Esophagus muscularis mucosa (tissue), 4 donors: ENCODE measurements at regions not wholly inside any gene's neighbourhood (a gene's known extent, or its start where the extent isn't known, plus 50 kb on each side); places are given as distances from the start of the nearest gene placed in this dataset.

Source experiments
- CTCF ChIP-seq, 3 experiments: fragments of 200-600 bp in 2 of 3; fragments of 450-650 bp in 1 of 3; sonication (generic) in 2 of 3; IDR thresholded peaks; one replicate each; pipeline ENCODE4 v1.5.1; 2017 to 2019; ENCODE audit warnings: antibody characterized with exemption in 3 of 3, mild to moderate bottlenecking in 2 of 3, moderate library complexity in 1 of 3
- EP300 ChIP-seq: sonication (generic); formaldehyde crosslinking; IDR thresholded peaks from one replicate; pipeline ENCODE4 v1.6.1; 2017; ENCODE audit warnings: antibody characterized with exemption
- POLR2A ChIP-seq: fragments of 450-650 bp; IDR thresholded peaks from one replicate; pipeline ENCODE4 v1.6.1; 2017; ENCODE audit warnings: antibody characterized with exemption, moderate library complexity, mild to moderate bottlenecking, low read depth
- POLR2AphosphoS5 ChIP-seq, 2 donors: sonication (generic); formaldehyde crosslinking; IDR thresholded peaks; one replicate each; pipeline ENCODE4 v1.6.1; 2017; ENCODE audit warnings: antibody characterized with exemption in 2 of 2

- peak; percentile 88 for TF ChIP-seq POLR2A
- TF ChIP-seq CTCF (IDR thresholded peaks at IDR 0.05), result peak in 1 of 3 experiments; percentile 5
- peak; percentile 93 to 98 for TF ChIP-seq POLR2AphosphoS5 (IDR thresholded peaks at IDR 0.05)
- no peak for TF ChIP-seq EP300
These were observed 114.2 kb upstream of the SERTAD2 start for GRCh38 chr2:64767670-64768468.
